HEK293T (cell line): ENCODE measurements at regions not wholly inside any gene's neighbourhood (a gene's known extent, or its start where the extent isn't known, plus 50 kb on each side); places are given as distances from the start of the nearest gene placed in this dataset.

ENCODE experiments used
- FOXA1 ChIP-seq: fragments of 450-650 bp; IDR thresholded peaks from 2 replicates; pipeline ENCODE4 v1.6.1; 2016; ENCODE audit warnings: mild to moderate bottlenecking
- FOXK2 ChIP-seq: fragments of 450-650 bp; IDR thresholded peaks from 2 replicates; pipeline ENCODE4 v1.6.1; 2016; ENCODE audit warnings: mild to moderate bottlenecking
- PKNOX1 ChIP-seq: fragments of 450-650 bp; IDR thresholded peaks from 2 replicates; pipeline ENCODE4 v1.6.1; 2016
- SP1 ChIP-seq: fragments of 450-650 bp; IDR thresholded peaks from 2 replicates; pipeline ENCODE4 v1.6.1; 2017
- SUZ12 ChIP-seq: fragments of 450-650 bp; IDR thresholded peaks from 2 replicates; pipeline ENCODE4 v1.6.1; 2016; ENCODE audit warnings: mild to moderate bottlenecking
- TARDBP ChIP-seq: fragments of 450-650 bp; IDR thresholded peaks from 2 replicates; pipeline ENCODE4 v1.6.1; 2016
- ZNF384 ChIP-seq: fragments of 450-650 bp; IDR thresholded peaks from 2 replicates; pipeline ENCODE4 v1.6.1; 2016

GRCh38 chr1:230517326-230517725 is 91.2 kb upstream of the PGBD5 start:
- no peak for TF ChIP-seq PKNOX1
- TF ChIP-seq TARDBP = no peak
- TF ChIP-seq SUZ12 = no peak
- TF ChIP-seq FOXK2 = no peak
- TF ChIP-seq SP1 = no peak
- TF ChIP-seq FOXA1 = no peak
- TF ChIP-seq ZNF384 = no peak
